Panc1 (cell line): ENCODE measurements at regions not wholly inside any gene's neighbourhood (a gene's known extent, or its start where the extent isn't known, plus 50 kb on each side); places are given as distances from the start of the nearest gene placed in this dataset.
"Not testable (repeated sequence)": the region's sequence is repeated elsewhere in the genome, so short reads cannot be mapped to it uniquely, and the experiment has no call there.

Source experiments
- POLR2AphosphoS5 ChIP-seq: IDR thresholded peaks from 2 replicates; pipeline ENCODE4 v1.6.1; 2012; ENCODE audit warnings: mild to moderate bottlenecking, low read depth, low read length, moderate library complexity
- SIN3A ChIP-seq: IDR thresholded peaks from 2 replicates; pipeline ENCODE4 v1.6.1; 2012; ENCODE audit warnings: low read depth, mild to moderate bottlenecking, low read length, moderate library complexity, borderline replicate concordance; ENCODE audit not compliant: insufficient read depth
- TCF7L2 ChIP-seq: IDR thresholded peaks from 2 replicates; pipeline ENCODE4 v1.6.1; 2011; ENCODE audit warnings: mild to moderate bottlenecking, low read depth, low read length, inconsistent platforms
- TF ChIP-seq, protein P1 (sequence below), 2 experiments: IDR thresholded peaks; 2 replicates each; pipeline ENCODE4 v1.6.1; 2011 to 2012; ENCODE audit warnings: low read depth in 2 of 2, control low read depth in 1 of 2, low read length in 1 of 2, mild to moderate bottlenecking in 1 of 2, moderate library complexity in 1 of 2; ENCODE audit not compliant: insufficient read depth in 1 of 2
- TF ChIP-seq, protein P2 (sequence below): fragments of 450-650 bp; IDR thresholded peaks from 2 replicates; pipeline ENCODE4 v1.5.1; 2017; ENCODE audit warnings: mild to moderate bottlenecking

DNA sequence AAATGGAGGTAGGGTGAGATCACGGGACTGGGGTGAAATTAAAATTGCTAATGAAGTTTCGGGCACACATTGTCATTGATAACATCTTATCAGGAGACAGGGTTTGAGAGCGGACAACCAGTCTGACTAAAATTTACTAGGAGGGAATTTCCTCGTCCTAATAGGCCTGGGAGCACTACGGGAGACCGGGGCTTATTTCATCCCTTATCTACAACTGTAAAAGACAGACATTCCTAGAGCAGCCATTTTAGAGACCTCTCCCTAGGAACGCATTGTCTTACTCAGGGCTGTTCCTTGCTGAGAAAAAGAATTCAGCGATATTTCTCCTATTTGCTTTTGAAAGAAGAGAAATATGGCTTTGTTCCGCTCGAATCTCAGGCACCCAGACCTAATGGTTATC, 468.7 kb downstream of the CPS1 start:
- TF ChIP-seq, protein P1, sequence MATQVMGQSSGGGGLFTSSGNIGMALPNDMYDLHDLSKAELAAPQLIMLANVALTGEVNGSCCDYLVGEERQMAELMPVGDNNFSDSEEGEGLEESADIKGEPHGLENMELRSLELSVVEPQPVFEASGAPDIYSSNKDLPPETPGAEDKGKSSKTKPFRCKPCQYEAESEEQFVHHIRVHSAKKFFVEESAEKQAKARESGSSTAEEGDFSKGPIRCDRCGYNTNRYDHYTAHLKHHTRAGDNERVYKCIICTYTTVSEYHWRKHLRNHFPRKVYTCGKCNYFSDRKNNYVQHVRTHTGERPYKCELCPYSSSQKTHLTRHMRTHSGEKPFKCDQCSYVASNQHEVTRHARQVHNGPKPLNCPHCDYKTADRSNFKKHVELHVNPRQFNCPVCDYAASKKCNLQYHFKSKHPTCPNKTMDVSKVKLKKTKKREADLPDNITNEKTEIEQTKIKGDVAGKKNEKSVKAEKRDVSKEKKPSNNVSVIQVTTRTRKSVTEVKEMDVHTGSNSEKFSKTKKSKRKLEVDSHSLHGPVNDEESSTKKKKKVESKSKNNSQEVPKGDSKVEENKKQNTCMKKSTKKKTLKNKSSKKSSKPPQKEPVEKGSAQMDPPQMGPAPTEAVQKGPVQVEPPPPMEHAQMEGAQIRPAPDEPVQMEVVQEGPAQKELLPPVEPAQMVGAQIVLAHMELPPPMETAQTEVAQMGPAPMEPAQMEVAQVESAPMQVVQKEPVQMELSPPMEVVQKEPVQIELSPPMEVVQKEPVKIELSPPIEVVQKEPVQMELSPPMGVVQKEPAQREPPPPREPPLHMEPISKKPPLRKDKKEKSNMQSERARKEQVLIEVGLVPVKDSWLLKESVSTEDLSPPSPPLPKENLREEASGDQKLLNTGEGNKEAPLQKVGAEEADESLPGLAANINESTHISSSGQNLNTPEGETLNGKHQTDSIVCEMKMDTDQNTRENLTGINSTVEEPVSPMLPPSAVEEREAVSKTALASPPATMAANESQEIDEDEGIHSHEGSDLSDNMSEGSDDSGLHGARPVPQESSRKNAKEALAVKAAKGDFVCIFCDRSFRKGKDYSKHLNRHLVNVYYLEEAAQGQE (IDR thresholded peaks at IDR 0.05; ENCODE audit: insufficient read depth in 1 of 2, low read depth in 2 of 2, low read length in 1 of 2): not testable (repeated sequence)
- TF ChIP-seq, protein P2, sequence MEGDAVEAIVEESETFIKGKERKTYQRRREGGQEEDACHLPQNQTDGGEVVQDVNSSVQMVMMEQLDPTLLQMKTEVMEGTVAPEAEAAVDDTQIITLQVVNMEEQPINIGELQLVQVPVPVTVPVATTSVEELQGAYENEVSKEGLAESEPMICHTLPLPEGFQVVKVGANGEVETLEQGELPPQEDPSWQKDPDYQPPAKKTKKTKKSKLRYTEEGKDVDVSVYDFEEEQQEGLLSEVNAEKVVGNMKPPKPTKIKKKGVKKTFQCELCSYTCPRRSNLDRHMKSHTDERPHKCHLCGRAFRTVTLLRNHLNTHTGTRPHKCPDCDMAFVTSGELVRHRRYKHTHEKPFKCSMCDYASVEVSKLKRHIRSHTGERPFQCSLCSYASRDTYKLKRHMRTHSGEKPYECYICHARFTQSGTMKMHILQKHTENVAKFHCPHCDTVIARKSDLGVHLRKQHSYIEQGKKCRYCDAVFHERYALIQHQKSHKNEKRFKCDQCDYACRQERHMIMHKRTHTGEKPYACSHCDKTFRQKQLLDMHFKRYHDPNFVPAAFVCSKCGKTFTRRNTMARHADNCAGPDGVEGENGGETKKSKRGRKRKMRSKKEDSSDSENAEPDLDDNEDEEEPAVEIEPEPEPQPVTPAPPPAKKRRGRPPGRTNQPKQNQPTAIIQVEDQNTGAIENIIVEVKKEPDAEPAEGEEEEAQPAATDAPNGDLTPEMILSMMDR: not testable (repeated sequence)
- not testable (repeated sequence) for TF ChIP-seq POLR2AphosphoS5, TCF7L2, SIN3A
